Large intestine (tissue), 3 donors: ENCODE measurements at regions not wholly inside any gene's neighbourhood (a gene's known extent, or its start where the extent isn't known, plus 50 kb on each side); places are given as distances from the start of the nearest gene placed in this dataset.
A peak's percentile ranks its signal among the peaks of the same experiment; 100 is the strongest.
"Not testable (repeated sequence)": the region's sequence is repeated elsewhere in the genome, so short reads cannot be mapped to it uniquely, and the experiment has no call there.

Experiments used
- DNase-seq, 2 donors: peaks; one replicate each; pipeline versions ENCODE4 v3.0.0 to v3.0.0-alpha.2; 2013
- H3K27ac ChIP-seq: one replicate; pipeline ENCODE4 v1.5.1; 2013; ENCODE audit warnings: low read length
- H3K27me3 ChIP-seq: 2 replicates; pipeline ENCODE4 v1.6.1; 2013; ENCODE audit warnings: low read length; ENCODE audit not compliant: control insufficient read depth, insufficient read depth
- H3K36me3 ChIP-seq: 2 replicates; pipeline ENCODE4 v1.6.1; 2013; ENCODE audit warnings: low read length; ENCODE audit not compliant: control insufficient read depth, insufficient read depth
- H3K4me1 ChIP-seq: one replicate; pipeline ENCODE4 v1.6.1; 2013; ENCODE audit warnings: low read length; ENCODE audit not compliant: control insufficient read depth, insufficient read depth
- H3K4me3 ChIP-seq: one replicate; pipeline ENCODE4 v1.5.1; 2013; ENCODE audit warnings: low read length
- H3K9me3 ChIP-seq: one replicate; pipeline ENCODE4 v1.6.1; 2013; ENCODE audit warnings: mild to moderate bottlenecking, low read depth, low read length, moderate library complexity; ENCODE audit not compliant: control insufficient read depth
- WGBS: methylation state at CpG from one replicate; pipeline ENCODE4 v1.1.5; 2013; ENCODE audit warnings: low lambda C conversion rate; ENCODE audit not compliant: insufficient coverage; 5-methylcytosine and 5-hydroxymethylcytosine counted together

DNA sequence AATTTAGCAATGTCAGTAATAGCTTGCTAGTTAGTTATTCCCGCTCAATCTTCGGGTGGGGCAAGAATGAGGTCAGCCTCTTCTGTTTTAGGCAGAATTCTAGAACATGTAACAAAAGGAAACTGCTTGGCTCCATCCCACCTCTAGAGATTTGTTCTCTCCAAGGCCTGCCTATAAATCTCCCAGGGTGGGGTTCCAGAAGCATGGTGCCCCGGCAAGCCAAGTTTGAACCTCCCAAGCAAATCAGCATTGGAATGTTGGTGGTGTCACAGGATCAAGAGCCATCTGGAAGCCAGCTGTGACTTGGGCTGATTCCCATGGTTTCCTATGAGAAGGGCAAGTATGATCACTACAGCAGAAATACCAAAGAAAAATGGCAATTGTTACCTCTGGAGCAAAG lies 79.8 kb upstream of the SMURF2 start:
- H3K27ac ChIP-seq: not testable (repeated sequence)

DNA sequence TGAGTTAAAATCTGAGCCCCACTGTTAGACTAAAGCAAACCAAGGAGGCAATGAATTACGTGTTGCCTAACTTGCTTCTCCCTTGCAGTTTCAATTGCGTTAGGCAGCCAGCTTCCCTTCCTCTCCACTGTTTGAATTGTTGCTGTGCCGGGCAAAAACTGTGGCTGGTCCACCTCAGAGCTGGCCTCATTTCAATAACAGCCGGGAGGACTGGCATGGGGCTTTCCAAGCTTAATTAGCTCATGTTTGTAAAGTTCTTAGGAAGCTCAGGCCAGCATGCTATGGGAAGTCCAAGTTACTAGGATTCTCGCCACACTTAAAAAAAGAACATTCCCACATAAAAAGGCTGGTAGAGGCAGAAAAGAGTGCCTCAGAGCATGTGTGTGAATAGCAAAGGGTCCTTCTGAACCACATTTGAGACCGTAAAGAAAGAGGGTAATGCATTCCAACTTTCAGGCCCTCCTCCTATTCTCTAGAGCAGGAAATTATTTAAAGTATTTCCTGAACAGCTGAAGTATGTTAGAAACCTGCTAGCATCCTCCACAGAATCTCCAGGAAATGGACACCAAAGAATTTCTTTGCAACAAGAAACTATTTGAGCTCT lies 79.0 kb upstream of the SMURF2 start:
- Histone ChIP-seq H3K4me3 (no peak overlapping the region), H3K9me3 (no peaks in the 10 kb centered on the region), H3K27ac (peak overlapping the region; percentile 13), H3K36me3 (no peaks in the 10 kb centered on the region), H3K4me1 (no peaks in the 10 kb centered on the region), H3K27me3 (no peaks in the 10 kb centered on the region)
- DNase-seq: no peak
- WGBS: no CpG with 5 or more reads among the region's 6 CpGs

More for the DNA sequence above, 79.8 kb upstream of the SMURF2 start:
- not testable (repeated sequence) for H3K4me3 ChIP-seq, H3K36me3 ChIP-seq, H3K9me3 ChIP-seq, DNase-seq, H3K27me3 ChIP-seq, H3K4me1 ChIP-seq
- no CpG with 5 or more reads among the region's 3 CpGs for WGBS

DNA sequence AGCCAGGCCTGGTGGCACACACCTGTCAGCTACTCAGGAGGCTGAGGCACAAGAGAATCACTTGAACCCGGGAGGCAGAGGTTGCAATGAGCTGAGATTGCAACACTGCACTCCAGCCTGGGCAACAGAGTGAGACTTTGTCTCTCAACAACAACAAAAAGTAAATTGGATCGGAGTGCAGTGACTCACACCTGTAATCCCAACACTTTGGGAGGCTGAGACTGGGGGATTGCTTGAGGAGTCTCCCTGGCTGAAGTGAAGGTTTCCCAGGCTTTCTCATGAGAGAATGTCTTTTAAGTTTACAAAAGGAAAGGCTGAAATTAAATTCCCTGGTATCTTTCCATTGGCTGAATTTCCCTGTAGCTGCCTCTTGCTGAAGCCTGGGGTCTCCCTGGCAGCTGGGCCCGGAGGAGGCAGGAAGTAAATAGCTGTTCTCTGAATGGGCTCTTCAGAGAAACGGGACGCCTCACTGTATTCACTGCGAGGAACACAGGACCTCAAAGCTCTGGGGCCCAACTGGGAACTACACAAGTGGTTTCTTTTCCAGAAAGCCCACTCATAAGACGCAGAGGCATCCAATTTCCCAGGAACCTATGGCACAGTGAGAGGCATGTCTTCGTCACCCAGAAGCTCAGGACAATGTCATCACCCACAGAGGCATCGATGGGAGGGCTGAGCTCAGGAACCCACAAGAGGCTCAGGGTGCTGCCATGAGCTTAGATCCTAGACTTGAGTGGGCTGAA lies 77.4 kb upstream of the SMURF2 start:
- Histone ChIP-seq H3K9me3 (no peaks in the 10 kb centered on the region), H3K36me3 (no peaks in the 10 kb centered on the region), H3K4me3 (no peak overlapping the region), H3K27me3 (no peaks in the 10 kb centered on the region), H3K27ac (peak overlapping the region; percentile 9), H3K4me1 (no peaks in the 10 kb centered on the region)
- no peak for DNase-seq
- WGBS: no CpG with 5 or more reads among the region's 9 CpGs

DNA sequence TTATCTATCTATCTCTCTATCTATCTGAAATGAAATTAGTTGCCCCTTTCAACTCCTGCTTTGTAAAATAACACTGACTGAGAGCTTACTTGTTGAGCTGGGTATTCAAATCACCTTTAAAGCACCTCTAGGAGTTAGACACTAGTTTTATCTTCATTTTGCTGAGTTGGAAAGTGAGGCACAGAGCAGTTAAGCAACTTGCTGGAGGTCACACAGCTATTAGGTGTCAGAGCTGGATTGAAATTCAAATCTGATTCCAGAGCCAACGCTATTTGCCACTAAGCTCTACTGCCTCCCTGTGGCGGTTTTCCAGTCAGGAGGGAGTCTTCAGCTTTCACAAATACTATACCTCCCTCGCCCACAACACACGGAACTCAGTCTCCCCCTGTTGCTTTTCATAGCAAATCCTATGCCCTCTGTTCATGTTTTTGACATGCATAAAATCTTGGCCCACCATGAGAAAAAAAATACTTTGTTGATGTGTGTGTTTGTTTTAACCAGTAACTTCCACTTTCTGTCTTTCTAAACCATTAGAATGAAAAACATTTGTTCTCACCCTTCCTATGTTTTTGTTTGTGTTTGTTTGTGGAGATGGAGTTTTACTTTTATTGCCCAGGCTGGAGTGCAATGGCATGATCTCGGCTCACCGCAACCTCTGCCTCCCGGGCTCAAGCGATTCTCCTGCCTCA lies 74.8 kb upstream of the SMURF2 start:
- DNase-seq: no peak
- peaks cover 2% of the 10 kb centered on the region for H3K4me1 ChIP-seq

DNA sequence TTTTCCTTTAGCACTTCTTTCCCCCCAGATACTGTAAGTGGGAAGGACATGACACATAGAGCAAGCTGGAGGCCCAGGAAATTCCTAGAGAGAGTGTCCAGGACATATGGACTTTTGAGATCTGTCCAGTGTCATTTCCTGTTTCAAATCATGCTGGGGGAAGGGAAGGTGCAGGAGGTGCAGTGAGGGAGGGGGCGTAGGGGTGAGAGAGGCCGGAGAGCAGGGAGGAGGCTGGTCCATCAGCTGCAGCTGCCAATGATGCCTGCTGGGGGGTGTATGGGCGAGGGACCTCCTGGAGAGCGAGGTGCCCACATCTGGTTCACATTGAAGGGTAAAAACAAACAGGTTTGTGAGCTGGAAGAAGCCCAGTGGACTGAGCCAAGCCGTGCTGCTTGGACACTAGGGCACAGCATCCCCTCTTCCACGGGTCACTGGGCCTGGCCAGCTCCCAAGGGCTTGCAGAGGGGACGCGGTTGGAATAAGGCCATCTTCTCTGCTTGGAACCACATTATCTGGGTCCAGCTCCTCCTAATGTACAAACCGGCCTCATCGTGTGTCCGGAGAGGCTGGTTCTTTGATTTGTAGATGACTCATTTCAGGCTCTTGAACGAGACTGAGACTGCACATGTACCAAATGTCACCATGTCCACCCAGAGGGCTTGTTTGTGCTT lies 70.4 kb upstream of the SMURF2 start:
- 60% methylated on average over 1 of the region's 12 CpGs for WGBS
- peak in 1 of 2 donors; percentile 36 for DNase-seq
- Histone ChIP-seq H3K4me1 (peaks cover 2% of the 10 kb centered on the region), H3K27me3 (no peaks in the 10 kb centered on the region), H3K4me3 (no peak overlapping the region), H3K36me3 (no peaks in the 10 kb centered on the region), H3K27ac (no peak overlapping the region), H3K9me3 (no peaks in the 10 kb centered on the region)

More for the DNA sequence above, 74.8 kb upstream of the SMURF2 start:
- no peak overlapping the region for H3K4me3 ChIP-seq
- no peak overlapping the region for H3K27ac ChIP-seq
- no peaks in the 10 kb centered on the region for H3K27me3 ChIP-seq
- WGBS: 0% methylated on average over 1 of the region's 8 CpGs
- H3K9me3 ChIP-seq: no peaks in the 10 kb centered on the region
- no peaks in the 10 kb centered on the region for H3K36me3 ChIP-seq

DNA sequence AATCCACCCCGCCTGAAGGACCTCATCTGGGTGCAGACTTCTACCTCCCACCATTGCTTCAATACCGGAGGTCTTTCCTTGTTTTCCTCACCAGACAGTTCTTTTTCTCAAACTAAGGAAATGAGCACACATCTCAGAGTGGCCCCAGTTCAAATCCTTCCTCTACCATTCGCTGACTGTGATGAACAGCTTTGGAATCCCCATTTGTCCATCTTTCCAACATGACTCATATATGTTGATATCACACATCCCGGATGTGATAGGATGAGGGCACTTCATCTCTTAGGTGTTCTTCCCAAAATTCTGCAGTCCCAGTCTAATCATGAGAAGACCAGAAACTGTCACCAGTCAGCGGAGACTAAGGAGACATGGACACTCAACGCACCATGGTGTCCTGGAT lies 67.9 kb upstream of the SMURF2 start:
- H3K4me3 ChIP-seq, H3K4me1 ChIP-seq, H3K36me3 ChIP-seq, DNase-seq, H3K27ac ChIP-seq, H3K9me3 ChIP-seq, H3K27me3 ChIP-seq: not testable (repeated sequence)
- no CpG with 5 or more reads among the region's 6 CpGs for WGBS

DNA sequence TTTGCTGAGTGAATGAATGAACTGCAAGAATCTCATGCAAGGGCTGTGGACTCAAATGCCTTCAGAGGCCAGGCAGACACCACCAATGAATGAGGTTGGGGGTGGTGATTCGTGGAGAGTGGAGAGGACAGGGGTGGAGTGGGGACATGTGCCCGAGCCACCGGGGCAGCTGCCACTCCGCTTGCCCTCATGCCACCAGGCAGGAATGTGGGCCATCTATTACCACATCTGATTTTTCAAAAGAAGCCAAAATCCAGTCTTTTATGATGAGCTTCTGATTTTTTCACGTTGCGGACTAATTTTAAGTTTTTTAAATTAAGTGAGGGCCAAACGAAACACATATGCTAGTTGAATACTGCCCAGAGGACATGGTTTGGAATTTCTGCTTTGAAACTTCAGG lies 67.1 kb upstream of the SMURF2 start:
- H3K27ac ChIP-seq: no peak overlapping the region
- H3K4me1 ChIP-seq: peaks cover 2% of the 10 kb centered on the region
- H3K36me3 ChIP-seq: no peaks in the 10 kb centered on the region
- no peak for DNase-seq
- WGBS: no CpG with 5 or more reads among the region's 7 CpGs
- no peaks in the 10 kb centered on the region for H3K9me3 ChIP-seq
- no peaks in the 10 kb centered on the region for H3K27me3 ChIP-seq
- H3K4me3 ChIP-seq: no peak overlapping the region

DNA sequence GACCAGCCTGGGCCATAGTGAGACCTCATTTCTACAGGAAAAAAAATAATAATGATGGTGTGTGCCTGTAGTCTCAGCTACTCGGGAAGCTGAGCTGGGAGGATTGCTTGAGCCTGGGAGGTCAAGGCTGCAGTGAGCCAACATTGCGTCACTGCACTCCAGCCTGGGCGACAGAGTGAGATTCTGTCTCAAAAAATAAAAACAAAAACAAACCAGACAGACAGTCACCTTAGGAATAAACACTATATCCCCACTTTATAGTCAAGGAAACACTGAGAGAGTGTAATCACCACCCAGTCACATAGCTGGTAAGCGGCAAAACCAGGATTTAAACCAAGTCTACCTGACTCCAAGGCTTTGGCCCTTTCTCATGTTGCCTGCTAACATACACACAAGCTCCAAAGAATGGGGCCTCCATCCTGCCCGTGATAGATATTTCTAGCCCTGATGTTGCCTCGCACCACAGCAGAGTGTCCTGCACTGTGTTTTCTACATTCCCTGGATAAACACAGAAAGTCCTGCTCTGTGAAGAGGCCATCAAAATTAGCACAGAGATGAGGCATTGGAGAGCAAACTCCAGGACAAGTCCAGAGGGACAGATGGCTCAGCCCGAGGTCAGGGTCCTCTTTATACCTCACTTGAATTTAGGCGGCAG lies 66.1 kb upstream of the SMURF2 start:
- no CpG with 5 or more reads among the region's 8 CpGs for WGBS
- Histone ChIP-seq H3K9me3 (no peaks in the 10 kb centered on the region), H3K27me3 (no peaks in the 10 kb centered on the region), H3K27ac (no peak overlapping the region), H3K4me3 (no peak overlapping the region), H3K4me1 (peaks cover 2% of the 10 kb centered on the region), H3K36me3 (no peaks in the 10 kb centered on the region)
- DNase-seq: no peak

DNA sequence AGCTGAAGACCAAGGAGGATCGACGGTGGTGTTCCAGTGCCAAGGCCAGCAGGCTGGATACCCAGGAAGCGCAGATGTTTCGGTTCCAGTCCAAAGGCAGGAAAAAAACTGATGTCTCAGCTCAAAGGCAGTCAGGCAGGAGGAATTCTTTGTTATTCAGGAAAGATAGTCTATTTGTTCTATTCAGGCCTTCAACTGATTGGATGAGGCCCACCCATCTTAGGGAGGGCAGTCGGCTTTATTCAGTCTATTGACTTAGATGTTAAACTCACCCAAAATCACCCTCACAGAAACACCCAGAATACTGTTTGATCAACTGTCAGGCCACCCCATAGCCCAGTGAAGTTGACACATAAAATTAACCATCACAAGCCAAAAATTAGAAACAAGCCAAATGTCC lies 63.9 kb upstream of the SMURF2 start:
- WGBS: no CpG with 5 or more reads among the region's 5 CpGs
- not testable (repeated sequence) for H3K27me3 ChIP-seq, H3K9me3 ChIP-seq, H3K4me3 ChIP-seq, DNase-seq, H3K27ac ChIP-seq, H3K4me1 ChIP-seq, H3K36me3 ChIP-seq

DNA sequence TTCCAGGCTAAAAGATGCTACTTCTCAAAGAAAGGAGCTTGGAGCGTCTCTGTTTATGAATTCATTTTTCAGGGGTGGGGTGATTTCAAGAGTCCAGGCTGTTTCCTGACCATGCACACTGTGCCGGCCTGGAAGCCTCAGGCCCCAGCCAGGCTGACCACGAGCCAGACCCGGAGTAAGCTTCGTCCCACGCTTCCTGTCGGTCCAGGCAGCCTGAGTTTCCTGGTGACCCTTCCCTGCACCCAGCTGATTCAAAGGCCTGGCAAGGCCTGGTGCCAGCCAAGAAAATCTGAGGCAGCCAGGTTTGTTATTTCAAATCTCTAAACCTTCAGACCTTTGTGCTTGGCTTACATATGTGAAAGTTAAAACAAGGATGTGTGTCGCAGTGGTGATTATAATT lies 62.1 kb upstream of the SMURF2 start:
- DNase-seq, H3K27ac ChIP-seq, H3K4me1 ChIP-seq, H3K27me3 ChIP-seq, H3K9me3 ChIP-seq, H3K4me3 ChIP-seq, H3K36me3 ChIP-seq: not testable (repeated sequence)
- WGBS: no CpG with 5 or more reads among the region's 8 CpGs
